ENCODE measurements at regions not wholly inside any gene's neighbourhood (a gene's known extent, or its start where the extent isn't known, plus 50 kb on each side); places are given as distances from the start of the nearest gene placed in this dataset.

DNA sequence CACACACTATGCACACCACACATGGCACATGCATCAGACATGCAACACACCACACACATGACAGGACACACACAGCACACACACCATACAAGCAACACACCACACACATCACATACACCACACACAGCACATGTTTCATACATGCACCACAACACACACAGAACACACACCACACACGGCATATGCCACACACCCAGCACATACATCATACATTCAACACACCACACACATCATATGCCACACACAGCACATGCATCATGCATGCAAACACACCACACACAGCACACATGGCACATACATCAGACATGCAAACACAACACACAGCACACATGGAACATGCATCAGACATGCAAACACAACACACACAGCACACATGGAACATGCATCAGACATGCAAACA, 80.7 kb upstream of the LRPAP1 start:
- TF ChIP-seq, protein P1, sequence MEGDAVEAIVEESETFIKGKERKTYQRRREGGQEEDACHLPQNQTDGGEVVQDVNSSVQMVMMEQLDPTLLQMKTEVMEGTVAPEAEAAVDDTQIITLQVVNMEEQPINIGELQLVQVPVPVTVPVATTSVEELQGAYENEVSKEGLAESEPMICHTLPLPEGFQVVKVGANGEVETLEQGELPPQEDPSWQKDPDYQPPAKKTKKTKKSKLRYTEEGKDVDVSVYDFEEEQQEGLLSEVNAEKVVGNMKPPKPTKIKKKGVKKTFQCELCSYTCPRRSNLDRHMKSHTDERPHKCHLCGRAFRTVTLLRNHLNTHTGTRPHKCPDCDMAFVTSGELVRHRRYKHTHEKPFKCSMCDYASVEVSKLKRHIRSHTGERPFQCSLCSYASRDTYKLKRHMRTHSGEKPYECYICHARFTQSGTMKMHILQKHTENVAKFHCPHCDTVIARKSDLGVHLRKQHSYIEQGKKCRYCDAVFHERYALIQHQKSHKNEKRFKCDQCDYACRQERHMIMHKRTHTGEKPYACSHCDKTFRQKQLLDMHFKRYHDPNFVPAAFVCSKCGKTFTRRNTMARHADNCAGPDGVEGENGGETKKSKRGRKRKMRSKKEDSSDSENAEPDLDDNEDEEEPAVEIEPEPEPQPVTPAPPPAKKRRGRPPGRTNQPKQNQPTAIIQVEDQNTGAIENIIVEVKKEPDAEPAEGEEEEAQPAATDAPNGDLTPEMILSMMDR (IDR thresholded peaks at IDR 0.05; ENCODE audit: poor library complexity, severe bottlenecking): no peak
- TF ChIP-seq SMC3 (conservative IDR thresholded peaks at IDR 0.05; ENCODE audit: poor library complexity) (no peak), RAD21 (conservative IDR thresholded peaks at IDR 0.05) (no peak), POLR2AphosphoS5 (IDR thresholded peaks at IDR 0.05) (no peak), EP300 (conservative IDR thresholded peaks at IDR 0.05; ENCODE audit: poor library complexity, severe bottlenecking) (no peak), EZH2 (IDR thresholded peaks at IDR 0.05; ENCODE audit: borderline replicate concordance, insufficient read depth, low read length, poor library complexity, severe bottlenecking) (no peak)

All from neural cell (in vitro differentiated cells).